ENCODE measurements at regions not wholly inside any gene's neighbourhood (a gene's known extent, or its start where the extent isn't known, plus 50 kb on each side); places are given as distances from the start of the nearest gene placed in this dataset.

DNA sequence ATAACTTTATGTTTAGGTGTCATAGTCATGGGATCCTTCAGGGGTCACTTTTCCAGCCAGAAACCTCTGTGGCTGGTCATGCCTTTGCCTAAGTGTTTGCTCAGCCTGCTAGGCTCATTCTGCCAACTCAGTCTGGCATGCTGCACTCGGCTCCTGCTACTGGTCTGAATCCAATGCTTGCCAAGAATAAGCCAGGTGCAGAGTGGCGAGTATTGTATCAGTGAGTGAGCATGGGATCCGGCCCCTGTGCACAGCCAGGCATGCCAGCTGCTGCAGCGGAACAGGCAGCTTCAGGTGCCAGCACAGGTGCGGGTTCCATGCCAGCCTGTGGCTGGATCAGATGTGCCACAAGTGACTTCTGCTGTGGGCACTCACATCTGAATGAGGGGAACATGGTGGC, 1269.3 kb upstream of the CNTN5 start:
- H3K36me3 ChIP-seq (ENCODE audit: control insufficient read depth in 2 of 2, extremely low read depth in 1 of 2, insufficient read depth in 2 of 2, low read length in 2 of 2): no peaks in the 10 kb centered on the region
- no peak overlapping the region for H2AFZ ChIP-seq (ENCODE audit: control insufficient read depth, low read length)
- DNase-seq (ENCODE audit: low read depth, low spot score) (no peak), FAIRE-seq (no peak)
- H3K4me1 ChIP-seq (ENCODE audit: control insufficient read depth, extremely low read depth, insufficient read depth, low read length): no peaks in the 10 kb centered on the region
- dilution Hi-C loops (cut with MboI; ENCODE audit: extremely low pct_ligation_motif_present, low sequenced_read_pairs): no loop called here
- H3K4me2 ChIP-seq (ENCODE audit: control insufficient read depth, extremely low read depth, insufficient read depth, low read depth, low read length): no peak overlapping the region
- TF ChIP-seq EZH2 (IDR thresholded peaks at IDR 0.05; ENCODE audit: low read length): no peak
- TF ChIP-seq, protein P1, sequence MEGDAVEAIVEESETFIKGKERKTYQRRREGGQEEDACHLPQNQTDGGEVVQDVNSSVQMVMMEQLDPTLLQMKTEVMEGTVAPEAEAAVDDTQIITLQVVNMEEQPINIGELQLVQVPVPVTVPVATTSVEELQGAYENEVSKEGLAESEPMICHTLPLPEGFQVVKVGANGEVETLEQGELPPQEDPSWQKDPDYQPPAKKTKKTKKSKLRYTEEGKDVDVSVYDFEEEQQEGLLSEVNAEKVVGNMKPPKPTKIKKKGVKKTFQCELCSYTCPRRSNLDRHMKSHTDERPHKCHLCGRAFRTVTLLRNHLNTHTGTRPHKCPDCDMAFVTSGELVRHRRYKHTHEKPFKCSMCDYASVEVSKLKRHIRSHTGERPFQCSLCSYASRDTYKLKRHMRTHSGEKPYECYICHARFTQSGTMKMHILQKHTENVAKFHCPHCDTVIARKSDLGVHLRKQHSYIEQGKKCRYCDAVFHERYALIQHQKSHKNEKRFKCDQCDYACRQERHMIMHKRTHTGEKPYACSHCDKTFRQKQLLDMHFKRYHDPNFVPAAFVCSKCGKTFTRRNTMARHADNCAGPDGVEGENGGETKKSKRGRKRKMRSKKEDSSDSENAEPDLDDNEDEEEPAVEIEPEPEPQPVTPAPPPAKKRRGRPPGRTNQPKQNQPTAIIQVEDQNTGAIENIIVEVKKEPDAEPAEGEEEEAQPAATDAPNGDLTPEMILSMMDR (optimal IDR thresholded peaks at IDR 0.05 in 1 of 3, IDR thresholded peaks at IDR 0.05 in 1 of 3, conservative IDR thresholded peaks at IDR 0.05 in 1 of 3; ENCODE audit: extremely low read depth in 1 of 3, insufficient read depth in 2 of 3, low read length in 3 of 3): no peak
- H3K9ac ChIP-seq (ENCODE audit: control insufficient read depth, extremely low read depth, insufficient read depth, low read length): no peak overlapping the region
- H3K9me1 ChIP-seq (ENCODE audit: control insufficient read depth, extremely low read depth, insufficient read depth, low read length): no peaks in the 10 kb centered on the region
- H3K27me3 ChIP-seq (ENCODE audit: control insufficient read depth, extremely low read depth, insufficient read depth, low read length): no peaks in the 10 kb centered on the region
- no peaks in the 10 kb centered on the region for H4K20me1 ChIP-seq (ENCODE audit: control insufficient read depth, extremely low read depth, insufficient read depth, low read length)
- no peaks in the 10 kb centered on the region for H3K79me2 ChIP-seq (ENCODE audit: control insufficient read depth, insufficient read depth, low read length)
- H3K4me3 ChIP-seq (ENCODE audit: control insufficient read depth in 2 of 3, extremely low read depth in 1 of 3, insufficient read depth in 2 of 3, low read depth in 1 of 3, low read length in 3 of 3): no peak overlapping the region
- H3K27ac ChIP-seq (ENCODE audit: control insufficient read depth, insufficient read depth, low read length): no peak overlapping the region
- peaks cover 3% of the 10 kb centered on the region for H3K9me3 ChIP-seq (ENCODE audit: control insufficient read depth, low read depth, low read length)

GRCh38 chr11:97751952-97752351, 1268.8 kb upstream of the CNTN5 start:
- Histone ChIP-seq H2AFZ (ENCODE audit: control insufficient read depth, low read length) (no peak overlapping the region), H3K9me1 (ENCODE audit: control insufficient read depth, extremely low read depth, insufficient read depth, low read length) (no peaks in the 10 kb centered on the region), H3K27me3 (ENCODE audit: control insufficient read depth, extremely low read depth, insufficient read depth, low read length) (no peaks in the 10 kb centered on the region), H3K27ac (ENCODE audit: control insufficient read depth, insufficient read depth, low read length) (no peak overlapping the region), H3K9me3 (ENCODE audit: control insufficient read depth, low read depth, low read length) (peaks cover 3% of the 10 kb centered on the region), H4K20me1 (ENCODE audit: control insufficient read depth, extremely low read depth, insufficient read depth, low read length) (no peaks in the 10 kb centered on the region), H3K4me1 (ENCODE audit: control insufficient read depth, extremely low read depth, insufficient read depth, low read length) (no peaks in the 10 kb centered on the region), H3K9ac (ENCODE audit: control insufficient read depth, extremely low read depth, insufficient read depth, low read length) (no peak overlapping the region), H3K36me3 (ENCODE audit: control insufficient read depth in 2 of 2, extremely low read depth in 1 of 2, insufficient read depth in 2 of 2, low read length in 2 of 2) (no peaks in the 10 kb centered on the region), H3K4me3 (ENCODE audit: control insufficient read depth in 2 of 3, extremely low read depth in 1 of 3, insufficient read depth in 2 of 3, low read depth in 1 of 3, low read length in 3 of 3) (no peak overlapping the region), H3K4me2 (ENCODE audit: control insufficient read depth, extremely low read depth, insufficient read depth, low read depth, low read length) (no peak overlapping the region), H3K79me2 (ENCODE audit: control insufficient read depth, insufficient read depth, low read length) (no peaks in the 10 kb centered on the region)
- DNase-seq (ENCODE audit: low read depth, low spot score): no peak
- FAIRE-seq: no peak
- no peak for TF ChIP-seq EZH2 (IDR thresholded peaks at IDR 0.05; ENCODE audit: low read length)
- TF ChIP-seq, protein P1 (optimal IDR thresholded peaks at IDR 0.05 in 1 of 3, IDR thresholded peaks at IDR 0.05 in 1 of 3, conservative IDR thresholded peaks at IDR 0.05 in 1 of 3; ENCODE audit: extremely low read depth in 1 of 3, insufficient read depth in 2 of 3, low read length in 3 of 3): no peak
- dilution Hi-C loops (cut with MboI; ENCODE audit: extremely low pct_ligation_motif_present, low sequenced_read_pairs): no loop called here
